SJCRH30 (cell line): ENCODE measurements at regions not wholly inside any gene's neighbourhood (a gene's known extent, or its start where the extent isn't known, plus 50 kb on each side); places are given as distances from the start of the nearest gene placed in this dataset.
"Not testable (repeated sequence)": the region's sequence is repeated elsewhere in the genome, so short reads cannot be mapped to it uniquely, and the experiment has no call there.

ENCODE experiments used
- DNase-seq, 2 experiments: peaks; one replicate each; pipeline ENCODE4 v3.0.0-alpha.2; 2015 to 2020
- H3K27ac ChIP-seq: fragments of 250-450 bp; sonication (Bioruptor Pico); 2 replicates; pipeline ENCODE4 v1.5.1; 2020; ENCODE audit warnings: mild to moderate bottlenecking, moderate library complexity
- H3K27me3 ChIP-seq: fragments of 250-450 bp; sonication (Bioruptor Pico); 2 replicates; pipeline ENCODE4 v1.5.1; 2020; ENCODE audit warnings: mild to moderate bottlenecking, moderate library complexity
- H3K36me3 ChIP-seq: fragments of 250-450 bp; sonication (Bioruptor Pico); 2 replicates; pipeline ENCODE4 v1.5.1; 2020; ENCODE audit warnings: mild to moderate bottlenecking, moderate library complexity
- H3K4me1 ChIP-seq: fragments of 250-450 bp; sonication (Bioruptor Pico); 2 replicates; pipeline ENCODE4 v1.5.1; 2020; ENCODE audit warnings: mild to moderate bottlenecking, moderate library complexity
- H3K4me3 ChIP-seq: fragments of 250-450 bp; sonication (Bioruptor Pico); 2 replicates; pipeline ENCODE4 v1.5.1; 2020; ENCODE audit warnings: mild to moderate bottlenecking, moderate library complexity
- H3K9me3 ChIP-seq: fragments of 250-450 bp; sonication (Bioruptor Pico); replicated peaks from 2 replicates; pipeline ENCODE4 v1.5.1; 2020; ENCODE audit warnings: mild to moderate bottlenecking, moderate library complexity

DNA sequence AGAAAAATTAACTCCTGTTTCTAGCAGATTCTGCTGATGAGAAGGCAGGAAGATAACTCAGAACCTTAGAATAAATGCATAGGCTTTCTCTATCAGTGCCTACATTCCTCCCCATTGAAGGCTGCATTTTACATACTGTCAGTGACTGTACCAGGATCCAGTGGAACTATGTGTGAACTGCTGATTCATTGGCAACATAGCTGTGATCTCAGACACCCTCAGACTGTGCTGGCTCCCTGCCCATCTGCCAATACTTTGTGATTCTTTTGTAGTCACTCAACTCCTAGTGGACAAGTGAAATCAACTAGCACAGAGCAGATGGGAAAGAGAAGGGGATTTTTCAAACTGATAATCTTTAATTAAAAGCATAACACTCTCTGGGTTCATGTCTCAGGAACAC, 375.8 kb downstream of the MDFIC start:
- H3K27ac ChIP-seq = no peak overlapping the region
- peak; percentile 21 to 26 for DNase-seq
- H3K9me3 ChIP-seq = 0 out of 2 replicates have a peak, but pooled peaks cover 2% of the 10 kb centered on the region
- H3K27me3 ChIP-seq = no peaks in the 10 kb centered on the region
- peaks cover 7% of the 10 kb centered on the region for H3K4me1 ChIP-seq
- H3K36me3 ChIP-seq = no peaks in the 10 kb centered on the region
- no peak overlapping the region for H3K4me3 ChIP-seq

DNA sequence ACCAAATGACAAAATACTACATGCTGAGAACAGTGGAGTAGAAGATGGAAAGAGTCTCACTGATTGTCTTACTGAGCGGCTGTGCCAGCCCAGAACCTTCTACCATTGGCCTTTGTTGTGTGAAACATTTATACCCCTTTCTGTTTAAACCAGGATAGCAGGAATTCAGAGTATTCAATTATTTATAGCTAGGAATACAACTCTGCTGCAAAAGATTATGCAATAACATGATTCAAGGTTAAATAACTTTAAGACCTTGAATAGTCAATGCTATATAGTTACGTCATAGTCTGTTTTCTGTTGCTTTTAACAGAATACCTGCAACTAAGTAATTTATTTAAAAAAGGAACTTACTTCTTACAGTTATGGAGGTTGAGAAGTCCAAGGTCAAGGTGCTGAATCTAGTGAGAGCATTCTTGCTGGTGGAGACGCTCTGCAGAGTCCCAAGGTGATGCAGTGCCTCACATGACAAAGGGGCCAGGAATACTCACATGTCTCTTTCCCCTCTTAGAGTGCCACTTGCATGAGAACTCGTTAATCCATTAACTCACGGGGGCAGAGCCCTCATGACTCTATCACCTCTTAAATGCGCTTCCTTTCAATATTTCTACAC, 371.8 kb downstream of the MDFIC start:
- H3K27me3 ChIP-seq = no peaks in the 10 kb centered on the region
- no peak for DNase-seq
- H3K4me1 ChIP-seq = no peaks in the 10 kb centered on the region
- H3K9me3 ChIP-seq = no peaks in the 10 kb centered on the region
- H3K4me3 ChIP-seq = no peak overlapping the region
- H3K27ac ChIP-seq = no peak overlapping the region
- H3K36me3 ChIP-seq = no peaks in the 10 kb centered on the region

GRCh38 chr7:115292381-115292780, 370.5 kb downstream of the MDFIC start:
- no peak for DNase-seq
- H3K36me3 ChIP-seq = no peaks in the 10 kb centered on the region
- H3K9me3 ChIP-seq = no peaks in the 10 kb centered on the region
- no peaks in the 10 kb centered on the region for H3K4me1 ChIP-seq
- no peak overlapping the region for H3K27ac ChIP-seq
- H3K4me3 ChIP-seq = no peak overlapping the region
- no peaks in the 10 kb centered on the region for H3K27me3 ChIP-seq

- Histone ChIP-seq H3K36me3 (no peaks in the 10 kb centered on the region), H3K4me3 (no peak overlapping the region), H3K27me3 (no peaks in the 10 kb centered on the region), H3K4me1 (no peaks in the 10 kb centered on the region), H3K9me3 (no peaks in the 10 kb centered on the region), H3K27ac (no peak overlapping the region)
- no peak for DNase-seq
These were observed 368.1 kb downstream of the MDFIC start for GRCh38 chr7:115289971-115290370.

DNA sequence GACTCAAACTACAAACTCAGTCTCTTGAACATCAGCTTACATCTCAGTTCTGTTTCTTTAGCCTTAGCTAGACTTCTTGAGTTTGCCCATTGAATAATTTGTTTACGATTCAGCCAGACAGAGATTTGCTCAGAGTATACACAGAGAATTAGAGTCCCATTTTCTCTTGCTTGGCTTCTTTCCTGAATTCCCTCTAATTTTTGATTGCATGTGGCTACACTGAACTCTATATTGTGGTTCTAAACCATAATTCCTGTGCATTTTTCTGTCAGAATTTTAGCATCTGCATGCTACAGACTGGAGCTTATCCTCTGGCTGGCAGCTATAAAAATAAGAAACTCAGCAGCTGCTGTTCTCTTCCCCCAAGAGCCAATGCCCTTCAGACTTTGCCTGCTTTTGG, 354.9 kb downstream of the MDFIC start:
- Histone ChIP-seq H3K27me3 (no peaks in the 10 kb centered on the region), H3K36me3 (no peaks in the 10 kb centered on the region), H3K4me3 (no peak overlapping the region), H3K27ac (no peak overlapping the region), H3K4me1 (no peaks in the 10 kb centered on the region; the same call in 1 of the 2 replicates), H3K9me3 (peaks cover 7% of the 10 kb centered on the region; the same call in 1 of the 2 replicates)
- DNase-seq = no peak

DNA sequence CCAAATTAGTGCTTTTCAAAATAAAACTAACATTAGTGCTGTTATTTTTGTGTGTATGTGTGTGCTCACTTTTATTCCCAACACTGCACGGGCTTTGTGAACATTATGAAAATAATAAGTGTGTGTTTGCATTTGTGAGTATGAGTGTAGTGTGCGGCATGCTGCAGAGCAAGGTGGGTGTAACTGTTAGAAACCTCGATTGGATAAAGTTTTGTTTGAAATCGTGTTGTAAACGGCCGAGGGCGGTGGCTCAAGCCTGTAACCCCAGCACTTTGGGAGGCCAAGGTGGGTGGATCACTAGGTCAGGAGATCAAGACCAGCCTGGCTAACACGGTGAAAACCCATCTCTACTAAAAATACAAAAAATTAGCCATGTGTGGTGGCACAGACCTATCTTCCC, 352.0 kb downstream of the MDFIC start:
- H3K36me3 ChIP-seq, H3K4me3 ChIP-seq, H3K27me3 ChIP-seq, H3K27ac ChIP-seq, H3K4me1 ChIP-seq, H3K9me3 ChIP-seq, DNase-seq: not testable (repeated sequence)

DNA sequence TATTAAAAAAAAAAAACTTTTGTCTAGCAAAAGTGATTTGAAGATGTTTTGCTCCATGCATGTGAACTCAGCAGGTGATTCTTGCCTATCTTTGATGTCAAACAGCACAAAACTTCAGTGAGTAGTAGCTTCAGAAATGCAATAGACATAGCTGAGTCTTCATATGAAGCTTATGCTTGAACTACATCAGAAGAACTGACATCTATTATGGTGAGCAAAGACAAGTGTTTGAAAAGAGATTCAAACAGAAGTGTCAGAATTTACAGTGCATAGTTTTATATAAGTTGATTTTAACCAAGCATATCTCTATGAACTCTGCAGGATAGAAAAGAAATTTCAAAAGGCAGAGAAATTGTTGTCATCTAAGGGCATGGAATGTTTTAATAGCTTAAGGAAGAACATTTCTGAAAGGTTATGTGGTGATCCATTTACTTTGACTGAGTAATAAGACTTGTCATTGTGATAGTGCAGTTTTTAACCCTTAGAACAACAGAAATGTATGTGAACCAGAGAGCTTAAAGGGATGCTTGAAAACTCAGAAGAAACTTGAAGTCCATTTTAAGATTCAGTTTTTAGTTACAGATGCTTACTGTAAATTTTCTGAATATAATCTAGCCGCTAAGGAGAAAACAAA, 351.4 kb downstream of the MDFIC start:
- H3K4me3 ChIP-seq = no peak overlapping the region
- H3K27ac ChIP-seq = no peak overlapping the region
- peaks cover 7% of the 10 kb centered on the region; the same call in 1 of the 2 replicates for H3K9me3 ChIP-seq
- H3K4me1 ChIP-seq = no peaks in the 10 kb centered on the region; the same call in 1 of the 2 replicates
- H3K36me3 ChIP-seq = no peaks in the 10 kb centered on the region
- DNase-seq = no peak
- no peaks in the 10 kb centered on the region for H3K27me3 ChIP-seq

GRCh38 chr7:115271332-115272235, 349.7 kb downstream of the MDFIC start:
- no peak overlapping the region for H3K4me3 ChIP-seq
- H3K27me3 ChIP-seq = no peaks in the 10 kb centered on the region
- no peaks in the 10 kb centered on the region; the same call in 1 of the 2 replicates for H3K4me1 ChIP-seq
- peaks cover 7% of the 10 kb centered on the region; the same call in 1 of the 2 replicates for H3K9me3 ChIP-seq
- DNase-seq = no peak
- H3K27ac ChIP-seq = no peak overlapping the region
- H3K36me3 ChIP-seq = no peaks in the 10 kb centered on the region

DNA sequence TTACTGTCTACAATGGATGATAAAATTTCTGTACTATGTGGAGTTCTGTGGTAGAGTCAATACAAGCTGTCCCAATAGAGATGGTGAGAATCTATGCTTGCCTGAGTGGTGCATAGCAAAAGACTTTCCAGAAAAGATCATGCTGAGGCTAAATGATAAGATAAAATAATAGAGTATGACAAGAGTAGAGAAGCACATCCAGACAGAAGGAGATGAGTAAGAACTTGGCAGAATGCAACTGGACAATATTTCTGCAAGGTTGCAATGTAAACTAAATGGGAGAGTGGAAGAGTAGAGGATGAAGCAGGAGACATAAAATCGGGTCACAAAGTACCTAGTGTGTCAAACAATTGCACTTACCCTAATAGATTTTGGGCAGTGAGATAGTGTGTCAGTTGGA, 347.6 kb downstream of the MDFIC start:
- no peak for DNase-seq
- H3K4me1 ChIP-seq = no peaks in the 10 kb centered on the region; the same call in 1 of the 2 replicates
- no peak overlapping the region for H3K27ac ChIP-seq
- H3K9me3 ChIP-seq = no peaks in the 10 kb centered on the region
- H3K36me3 ChIP-seq = no peaks in the 10 kb centered on the region
- no peak overlapping the region for H3K4me3 ChIP-seq
- no peaks in the 10 kb centered on the region for H3K27me3 ChIP-seq

GRCh38 chr7:115267503-115267902, 345.6 kb downstream of the MDFIC start:
- H3K27ac ChIP-seq = no peak overlapping the region
- 0 out of 2 replicates have a peak, but pooled peaks cover 3% of the 10 kb centered on the region for H3K9me3 ChIP-seq
- H3K27me3 ChIP-seq = no peaks in the 10 kb centered on the region
- H3K4me3 ChIP-seq = no peak overlapping the region
- no peak for DNase-seq
- no peaks in the 10 kb centered on the region for H3K36me3 ChIP-seq
- H3K4me1 ChIP-seq = no peaks in the 10 kb centered on the region

GRCh38 chr7:115260381-115260780, 338.5 kb downstream of the MDFIC start:
- Histone ChIP-seq H3K27ac (no peak overlapping the region), H3K9me3 (peaks cover 3% of the 10 kb centered on the region; the same call in 1 of the 2 replicates), H3K36me3 (no peaks in the 10 kb centered on the region), H3K4me3 (no peak overlapping the region), H3K4me1 (no peaks in the 10 kb centered on the region), H3K27me3 (no peaks in the 10 kb centered on the region)
- no peak for DNase-seq

GRCh38 chr7:115252461-115252860, 330.6 kb downstream of the MDFIC start:
- Histone ChIP-seq H3K27me3 (no peaks in the 10 kb centered on the region), H3K9me3 (0 out of 2 replicates have a peak, but pooled peaks cover under 1% of the 10 kb centered on the region), H3K36me3 (no peaks in the 10 kb centered on the region), H3K4me1 (no peaks in the 10 kb centered on the region), H3K27ac (no peak overlapping the region), H3K4me3 (no peak overlapping the region)
- DNase-seq = no peak

DNA sequence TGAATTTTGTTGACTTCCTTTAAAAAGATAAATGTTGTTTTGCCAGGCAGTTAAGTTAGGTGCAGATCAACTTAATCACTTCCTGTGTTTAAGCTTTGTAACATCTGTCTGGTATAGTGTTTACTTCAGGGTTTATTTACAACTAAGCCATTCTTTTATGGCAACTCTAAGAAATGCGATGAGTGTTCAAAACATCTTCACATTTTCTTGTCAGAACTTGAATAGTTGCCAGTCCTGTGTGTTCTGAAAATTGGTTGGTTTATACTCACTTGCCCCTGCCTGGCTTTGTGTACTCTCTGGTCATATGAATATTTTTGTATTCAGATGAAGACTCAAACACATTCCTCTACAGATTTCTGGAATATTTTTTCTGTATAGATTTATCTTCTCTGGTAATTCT, 327.2 kb downstream of the MDFIC start:
- Histone ChIP-seq H3K9me3 (0 out of 2 replicates have a peak, but pooled peaks cover 2% of the 10 kb centered on the region), H3K36me3 (no peaks in the 10 kb centered on the region), H3K27ac (no peak overlapping the region), H3K4me3 (no peak overlapping the region), H3K4me1 (no peaks in the 10 kb centered on the region), H3K27me3 (no peaks in the 10 kb centered on the region)
- no peak for DNase-seq

GRCh38 chr7:115241151-115241550, 319.3 kb downstream of the MDFIC start:
- Histone ChIP-seq H3K4me3 (no peak overlapping the region), H3K36me3 (no peaks in the 10 kb centered on the region), H3K27me3 (no peaks in the 10 kb centered on the region), H3K4me1 (no peaks in the 10 kb centered on the region), H3K27ac (no peak overlapping the region), H3K9me3 (no peaks in the 10 kb centered on the region)
- DNase-seq = no peak

GRCh38 chr7:115240242-115240641, 318.3 kb downstream of the MDFIC start:
- Histone ChIP-seq H3K4me3 (no peak overlapping the region), H3K9me3 (peaks cover 2% of the 10 kb centered on the region; the same call in 1 of the 2 replicates), H3K4me1 (no peaks in the 10 kb centered on the region), H3K27ac (no peak overlapping the region), H3K27me3 (no peaks in the 10 kb centered on the region), H3K36me3 (no peaks in the 10 kb centered on the region)
- DNase-seq = no peak
